ENCODE measurements at regions not wholly inside any gene's neighbourhood (a gene's known extent, or its start where the extent isn't known, plus 50 kb on each side); places are given as distances from the start of the nearest gene placed in this dataset.

GRCh38 chr13:78719367-78719766 is 60.4 kb upstream of the OBI1 start:
- H3K4me3 Mint-ChIP-seq = no peak overlapping the region
- peaks cover 9% of the 10 kb centered on the region for H3K27me3 Mint-ChIP-seq
- no peaks in the 10 kb centered on the region for H3K9me3 Mint-ChIP-seq
- intact Hi-C loops (cut with micrococcal nuclease) = no loop called here
- H3K36me3 Mint-ChIP-seq (ENCODE audit: low read depth) = no peaks in the 10 kb centered on the region
- DNase-seq = no peak
- peaks cover 4% of the 10 kb centered on the region for H3K4me1 Mint-ChIP-seq
- H3K27ac Mint-ChIP-seq = no peak overlapping the region

- Mint-ChIP-seq H3K4me3 (no peak overlapping the region), H3K27me3 (peaks cover 10% of the 10 kb centered on the region), H3K27ac (no peak overlapping the region), H3K9me3 (no peaks in the 10 kb centered on the region), H3K36me3 (ENCODE audit: low read depth) (no peaks in the 10 kb centered on the region), H3K4me1 (peaks cover 4% of the 10 kb centered on the region)
- no peak for DNase-seq
- intact Hi-C loops (cut with micrococcal nuclease) = no loop called here
These were observed 55.8 kb upstream of the OBI1 start for GRCh38 chr13:78714717-78715116.

- no peak overlapping the region for H3K27ac Mint-ChIP-seq
- no peaks in the 10 kb centered on the region for H3K36me3 Mint-ChIP-seq (ENCODE audit: low read depth)
- no peak overlapping the region for H3K4me3 Mint-ChIP-seq
- H3K9me3 Mint-ChIP-seq = no peaks in the 10 kb centered on the region
- H3K4me1 Mint-ChIP-seq = peaks cover 4% of the 10 kb centered on the region
- DNase-seq = no peak
- peaks cover 11% of the 10 kb centered on the region for H3K27me3 Mint-ChIP-seq
- intact Hi-C loops (cut with micrococcal nuclease) = no loop called here
These were observed 53.9 kb upstream of the OBI1 start for GRCh38 chr13:78712831-78713230.

- Mint-ChIP-seq H3K4me3 (no peak overlapping the region), H3K27ac (no peak overlapping the region), H3K9me3 (no peaks in the 10 kb centered on the region), H3K4me1 (no peaks in the 10 kb centered on the region), H3K27me3 (peaks cover 6% of the 10 kb centered on the region), H3K36me3 (ENCODE audit: low read depth) (no peaks in the 10 kb centered on the region)
- no peak for DNase-seq
- intact Hi-C loops (cut with micrococcal nuclease) = no loop called here
These were observed 50.1 kb upstream of the OBI1 start for GRCh38 chr13:78709028-78709427.

All from activated CD4-positive, alpha-beta T cell treated with anti-CD3 and anti-CD28 coated beads, Interleukin-2, amount 10 ng/mL, durations not matched to agents 24 days and 14 days (primary cell).